Tibial nerve (tissue), 3 donors: ENCODE measurements at regions not wholly inside any gene's neighbourhood (a gene's known extent, or its start where the extent isn't known, plus 50 kb on each side); places are given as distances from the start of the nearest gene placed in this dataset.

Source experiments
- CTCF ChIP-seq, 5 experiments: fragments of 200-600 bp in 3 of 5; fragments of 450-650 bp in 2 of 5; sonication (generic) in 3 of 5; IDR thresholded peaks; one replicate each; pipeline ENCODE4 v1.5.1; 2016 to 2019; ENCODE audit warnings: antibody characterized with exemption in 5 of 5, mild to moderate bottlenecking in 3 of 5, moderate library complexity in 2 of 5
- POLR2A ChIP-seq, 2 donors: fragments of 450-650 bp; IDR thresholded peaks; one replicate each; pipeline ENCODE4 v1.6.1; 2017; ENCODE audit warnings: antibody characterized with exemption in 2 of 2, mild to moderate bottlenecking in 2 of 2, moderate library complexity in 2 of 2

- TF ChIP-seq CTCF (IDR thresholded peaks at IDR 0.05) (no peak), POLR2A (IDR thresholded peaks at IDR 0.05) (no peak)
Measured at GRCh38 chr6:92109256-92109655, 1310.1 kb downstream of the EPHA7 start.
